Large intestine (tissue), 3 donors: ENCODE measurements at regions not wholly inside any gene's neighbourhood (a gene's known extent, or its start where the extent isn't known, plus 50 kb on each side); places are given as distances from the start of the nearest gene placed in this dataset.
A peak's percentile ranks its signal among the peaks of the same experiment; 100 is the strongest.

Experiments
- DNase-seq, 2 donors: peaks; one replicate each; pipeline versions ENCODE4 v3.0.0 to v3.0.0-alpha.2; 2013
- H3K27ac ChIP-seq: one replicate; pipeline ENCODE4 v1.5.1; 2013; ENCODE audit warnings: low read length
- H3K27me3 ChIP-seq: 2 replicates; pipeline ENCODE4 v1.6.1; 2013; ENCODE audit warnings: low read length; ENCODE audit not compliant: control insufficient read depth, insufficient read depth
- H3K36me3 ChIP-seq: 2 replicates; pipeline ENCODE4 v1.6.1; 2013; ENCODE audit warnings: low read length; ENCODE audit not compliant: control insufficient read depth, insufficient read depth
- H3K4me1 ChIP-seq: one replicate; pipeline ENCODE4 v1.6.1; 2013; ENCODE audit warnings: low read length; ENCODE audit not compliant: control insufficient read depth, insufficient read depth
- H3K4me3 ChIP-seq: one replicate; pipeline ENCODE4 v1.5.1; 2013; ENCODE audit warnings: low read length
- H3K9me3 ChIP-seq: one replicate; pipeline ENCODE4 v1.6.1; 2013; ENCODE audit warnings: mild to moderate bottlenecking, low read depth, low read length, moderate library complexity; ENCODE audit not compliant: control insufficient read depth
- WGBS: methylation state at CpG from one replicate; pipeline ENCODE4 v1.1.5; 2013; ENCODE audit warnings: low lambda C conversion rate; ENCODE audit not compliant: insufficient coverage; 5-methylcytosine and 5-hydroxymethylcytosine counted together

- Histone ChIP-seq H3K27ac (no peak overlapping the region), H3K4me3 (no peak overlapping the region), H3K27me3 (no peaks in the 10 kb centered on the region), H3K4me1 (peaks cover 12% of the 10 kb centered on the region), H3K9me3 (no peaks in the 10 kb centered on the region), H3K36me3 (no peaks in the 10 kb centered on the region)
- DNase-seq, result no peak
- WGBS, result 83% methylated on average over 1 of the region's 14 CpGs
Observed at GRCh38 chr15:70566047-70566835, 197.1 kb downstream of the UACA start.

- no CpG with 5 or more reads among the region's 6 CpGs for WGBS
- no peak for DNase-seq
- H3K27me3 ChIP-seq, result no peaks in the 10 kb centered on the region
- no peaks in the 10 kb centered on the region for H3K9me3 ChIP-seq
- no peak overlapping the region for H3K27ac ChIP-seq
- H3K4me1 ChIP-seq, result peaks cover 12% of the 10 kb centered on the region
- H3K4me3 ChIP-seq, result no peak overlapping the region
- no peaks in the 10 kb centered on the region for H3K36me3 ChIP-seq
Observed at GRCh38 chr15:70563561-70564095, 199.7 kb downstream of the UACA start.

- no peaks in the 10 kb centered on the region for H3K27me3 ChIP-seq
- peaks cover 9% of the 10 kb centered on the region for H3K4me1 ChIP-seq
- no CpG with 5 or more reads among the region's 2 CpGs for WGBS
- DNase-seq, result no peak
- no peaks in the 10 kb centered on the region for H3K9me3 ChIP-seq
- no peaks in the 10 kb centered on the region for H3K36me3 ChIP-seq
- H3K27ac ChIP-seq, result no peak overlapping the region
- no peak overlapping the region for H3K4me3 ChIP-seq
Observed at GRCh38 chr15:70562906-70563305, 200.5 kb downstream of the UACA start.

- H3K27me3 ChIP-seq, result no peaks in the 10 kb centered on the region
- no peak for DNase-seq
- no peaks in the 10 kb centered on the region for H3K9me3 ChIP-seq
- no peaks in the 10 kb centered on the region for H3K36me3 ChIP-seq
- peaks cover 9% of the 10 kb centered on the region for H3K4me1 ChIP-seq
- WGBS, result no CpG with 5 or more reads among the region's 7 CpGs
- H3K27ac ChIP-seq, result no peak overlapping the region
- H3K4me3 ChIP-seq, result no peak overlapping the region
Observed at GRCh38 chr15:70561885-70562284, 201.5 kb downstream of the UACA start.

- WGBS, result 100% methylated on average over 1 of the region's 4 CpGs
- H3K27ac ChIP-seq, result no peak overlapping the region
- DNase-seq, result no peak
Observed at GRCh38 chr15:70560617-70561328, 202.6 kb downstream of the UACA start.

GRCh38 chr15:70559265-70560239 lies 203.8 kb downstream of the UACA start:
- peaks cover 9% of the 10 kb centered on the region for H3K4me1 ChIP-seq
- no peaks in the 10 kb centered on the region for H3K27me3 ChIP-seq
- DNase-seq, result peak; percentile 44 to 54
- no peaks in the 10 kb centered on the region for H3K36me3 ChIP-seq
- no peak overlapping the region for H3K27ac ChIP-seq
- no peaks in the 10 kb centered on the region for H3K9me3 ChIP-seq
- no peak overlapping the region for H3K4me3 ChIP-seq
- 100% methylated on average over 1 of the region's 20 CpGs for WGBS

More at GRCh38 chr15:70560617-70561328, 202.6 kb downstream of the UACA start:
- Histone ChIP-seq H3K36me3 (no peaks in the 10 kb centered on the region), H3K27me3 (no peaks in the 10 kb centered on the region), H3K4me1 (peaks cover 9% of the 10 kb centered on the region), H3K4me3 (no peak overlapping the region), H3K9me3 (no peaks in the 10 kb centered on the region)

GRCh38 chr15:70558406-70559264 lies 204.7 kb downstream of the UACA start:
- H3K27me3 ChIP-seq, result no peaks in the 10 kb centered on the region
- no peak for DNase-seq
- no CpG with 5 or more reads among the region's 10 CpGs for WGBS
- H3K4me1 ChIP-seq, result peaks cover 9% of the 10 kb centered on the region
- H3K36me3 ChIP-seq, result no peaks in the 10 kb centered on the region
- no peak overlapping the region for H3K27ac ChIP-seq
- no peaks in the 10 kb centered on the region for H3K9me3 ChIP-seq
- H3K4me3 ChIP-seq, result no peak overlapping the region

GRCh38 chr15:70557521-70558258 lies 205.7 kb downstream of the UACA start:
- H3K27ac ChIP-seq, result no peak overlapping the region
- no peak for DNase-seq

GRCh38 chr15:70556779-70557178 lies 206.6 kb downstream of the UACA start:
- H3K27me3 ChIP-seq, result no peaks in the 10 kb centered on the region
- 48% methylated on average over 4 of the region's 7 CpGs for WGBS
- peaks cover 9% of the 10 kb centered on the region for H3K4me1 ChIP-seq
- no peak overlapping the region for H3K27ac ChIP-seq
- no peak for DNase-seq
- no peaks in the 10 kb centered on the region for H3K36me3 ChIP-seq
- H3K9me3 ChIP-seq, result no peaks in the 10 kb centered on the region
- H3K4me3 ChIP-seq, result no peak overlapping the region

More at GRCh38 chr15:70557521-70558258, 205.7 kb downstream of the UACA start:
- Histone ChIP-seq H3K36me3 (no peaks in the 10 kb centered on the region), H3K27me3 (no peaks in the 10 kb centered on the region), H3K4me1 (peaks cover 9% of the 10 kb centered on the region), H3K9me3 (no peaks in the 10 kb centered on the region), H3K4me3 (no peak overlapping the region)
- WGBS, result 93% methylated on average over 2 of the region's 3 CpGs
